ENCODE measurements at regions not wholly inside any gene's neighbourhood (a gene's known extent, or its start where the extent isn't known, plus 50 kb on each side); places are given as distances from the start of the nearest gene placed in this dataset.

- H3K27me3 ChIP-seq (ENCODE audit: control insufficient read depth in 2 of 2, insufficient read depth in 2 of 2, low read length in 2 of 2) = no peaks in the 10 kb centered on the region
- H3K9me1 ChIP-seq (replicated peaks; ENCODE audit: control insufficient read depth, extremely low read depth, insufficient read depth, low read length) = no peaks in the 10 kb centered on the region
- H3K79me2 ChIP-seq (ENCODE audit: control insufficient read depth, insufficient read depth, low read length) = no peaks in the 10 kb centered on the region
- dilution Hi-C loops (cut with MboI; ENCODE audit: extremely low pct_ligation_motif_present, low sequenced_read_pairs) = no loop called here
- intact Hi-C loops (cut with micrococcal nuclease) = no loop called here
- H3K27ac ChIP-seq (ENCODE audit: insufficient read depth, low read depth, low read length) = no peak overlapping the region
- no peak overlapping the region for H3K4me2 ChIP-seq (ENCODE audit: insufficient read depth, low read length)
- TF ChIP-seq GATA2 (IDR thresholded peaks at IDR 0.05; ENCODE audit: insufficient read depth, insufficient read length, low read depth, low read length) (no peak), POLR2A (IDR thresholded peaks at IDR 0.05; ENCODE audit: low read depth, low read length) (no peak), EZH2 (IDR thresholded peaks at IDR 0.05; ENCODE audit: borderline replicate concordance, low read depth, low read length, severe bottlenecking) (no peak), POLR2AphosphoS5 (IDR thresholded peaks at IDR 0.05; ENCODE audit: insufficient read depth, low read depth, low read length) (no peak), MYC (IDR thresholded peaks at IDR 0.05; ENCODE audit: low read depth, low read length) (no peak)
- H2AFZ ChIP-seq (ENCODE audit: low read depth, low read length) = no peak overlapping the region
- no peaks in the 10 kb centered on the region for H3K4me1 ChIP-seq (ENCODE audit: control insufficient read depth, extremely low read depth, insufficient read depth, low read length)
- no peak overlapping the region for H3K9ac ChIP-seq (replicated peaks; ENCODE audit: extremely low read depth, insufficient read depth, low read length)
- ChIA-PET CTCF (no interaction called here), POLR2A (no interaction called here)
- FAIRE-seq = no peak
- DNase-seq (ENCODE audit: low read depth, low spot score) = no peak
- H3K4me3 ChIP-seq (replicated peaks in 1 of 3; ENCODE audit: insufficient read depth in 1 of 3, low read depth in 1 of 3, low read length in 3 of 3) = no peak overlapping the region
- no peaks in the 10 kb centered on the region for H4K20me1 ChIP-seq (replicated peaks; ENCODE audit: control insufficient read depth, extremely low read depth, insufficient read depth, low read length)
- BruUV-seq (replicated peaks) = no TSS peak
- peaks cover 5% of the 10 kb centered on the region for H3K9me3 ChIP-seq (replicated peaks; ENCODE audit: control insufficient read depth, insufficient read depth, low read length)
- no peaks in the 10 kb centered on the region for H3K36me3 ChIP-seq (ENCODE audit: control insufficient read depth in 2 of 2, extremely low read depth in 1 of 2, insufficient read depth in 2 of 2, low read length in 2 of 2)
Observed at GRCh38 chr18:37962316-37962966, 396.8 kb upstream of the CELF4 start.

GRCh38 chr18:37958499-37958898 is 392.9 kb upstream of the CELF4 start:
- dilution Hi-C loops (cut with MboI; ENCODE audit: extremely low pct_ligation_motif_present, low sequenced_read_pairs) (no loop called here), intact Hi-C loops (cut with micrococcal nuclease) (no loop called here)
- H3K27ac ChIP-seq (ENCODE audit: insufficient read depth, low read depth, low read length) = no peak overlapping the region
- DNase-seq (ENCODE audit: low read depth, low spot score) (no peak), FAIRE-seq (no peak)
- no peak overlapping the region for H3K4me2 ChIP-seq (ENCODE audit: insufficient read depth, low read length)
- BruUV-seq (replicated peaks) = no TSS peak
- H3K4me3 ChIP-seq (replicated peaks in 1 of 3; ENCODE audit: insufficient read depth in 1 of 3, low read depth in 1 of 3, low read length in 3 of 3) = no peak overlapping the region
- H3K36me3 ChIP-seq (ENCODE audit: control insufficient read depth in 2 of 2, extremely low read depth in 1 of 2, insufficient read depth in 2 of 2, low read length in 2 of 2) = no peaks in the 10 kb centered on the region
- no peak for TF ChIP-seq MYC (IDR thresholded peaks at IDR 0.05; ENCODE audit: low read depth, low read length)
- no peaks in the 10 kb centered on the region for H3K4me1 ChIP-seq (ENCODE audit: control insufficient read depth, extremely low read depth, insufficient read depth, low read length)
- no peaks in the 10 kb centered on the region for H3K27me3 ChIP-seq (ENCODE audit: control insufficient read depth in 2 of 2, insufficient read depth in 2 of 2, low read length in 2 of 2)
- H3K9me3 ChIP-seq (replicated peaks; ENCODE audit: control insufficient read depth, insufficient read depth, low read length) = peaks cover 4% of the 10 kb centered on the region
- H3K79me2 ChIP-seq (ENCODE audit: control insufficient read depth, insufficient read depth, low read length) = no peaks in the 10 kb centered on the region
- no peak overlapping the region for H3K9ac ChIP-seq (replicated peaks; ENCODE audit: extremely low read depth, insufficient read depth, low read length)
- CTCF ChIA-PET = no interaction called here
- no peaks in the 10 kb centered on the region for H3K9me1 ChIP-seq (replicated peaks; ENCODE audit: control insufficient read depth, extremely low read depth, insufficient read depth, low read length)
- H4K20me1 ChIP-seq (replicated peaks; ENCODE audit: control insufficient read depth, extremely low read depth, insufficient read depth, low read length) = no peaks in the 10 kb centered on the region
- H2AFZ ChIP-seq (ENCODE audit: low read depth, low read length) = no peak overlapping the region
- POLR2A ChIA-PET = no interaction called here

All from endothelial cell of umbilical vein (primary cell).